Left cardiac atrium (tissue), 4 donors: ENCODE measurements at regions not wholly inside any gene's neighbourhood (a gene's known extent, or its start where the extent isn't known, plus 50 kb on each side); places are given as distances from the start of the nearest gene placed in this dataset.
A peak's percentile ranks its signal among the peaks of the same experiment; 100 is the strongest.
"Not testable (repeated sequence)": the region's sequence is repeated elsewhere in the genome, so short reads cannot be mapped to it uniquely, and the experiment has no call there.

Experiments used
- ATAC-seq, 2 donors: fragments of 200-7000 bp; cut with Tn5 transposase; one replicate each; pipeline ENCODE4 v1.9.1; 2020; ENCODE audit warnings: mild to moderate bottlenecking in 2 of 2, moderate library complexity in 2 of 2
- DNase-seq: peaks from one replicate; pipeline ENCODE4 v3.0.0-alpha.2; 2020
- intact Hi-C, 2 donors: fragments of 100-400 bp; cut with DNase I; formaldehyde crosslinking; loops; one replicate each; pipeline versions ENCODE4 v1.14.1 to v1.15.1; 2022 to 2023
- donor health status: DM: no; HTN: yes; CAD: no.
- donor health status: DM: no; HTN: yes; CAD: no; lungs with severe emphysema.
- donor health status: DM: yes; HTN: yes; CAD: no.
- donor health status: Dilated cardiomyopathy.

DNA sequence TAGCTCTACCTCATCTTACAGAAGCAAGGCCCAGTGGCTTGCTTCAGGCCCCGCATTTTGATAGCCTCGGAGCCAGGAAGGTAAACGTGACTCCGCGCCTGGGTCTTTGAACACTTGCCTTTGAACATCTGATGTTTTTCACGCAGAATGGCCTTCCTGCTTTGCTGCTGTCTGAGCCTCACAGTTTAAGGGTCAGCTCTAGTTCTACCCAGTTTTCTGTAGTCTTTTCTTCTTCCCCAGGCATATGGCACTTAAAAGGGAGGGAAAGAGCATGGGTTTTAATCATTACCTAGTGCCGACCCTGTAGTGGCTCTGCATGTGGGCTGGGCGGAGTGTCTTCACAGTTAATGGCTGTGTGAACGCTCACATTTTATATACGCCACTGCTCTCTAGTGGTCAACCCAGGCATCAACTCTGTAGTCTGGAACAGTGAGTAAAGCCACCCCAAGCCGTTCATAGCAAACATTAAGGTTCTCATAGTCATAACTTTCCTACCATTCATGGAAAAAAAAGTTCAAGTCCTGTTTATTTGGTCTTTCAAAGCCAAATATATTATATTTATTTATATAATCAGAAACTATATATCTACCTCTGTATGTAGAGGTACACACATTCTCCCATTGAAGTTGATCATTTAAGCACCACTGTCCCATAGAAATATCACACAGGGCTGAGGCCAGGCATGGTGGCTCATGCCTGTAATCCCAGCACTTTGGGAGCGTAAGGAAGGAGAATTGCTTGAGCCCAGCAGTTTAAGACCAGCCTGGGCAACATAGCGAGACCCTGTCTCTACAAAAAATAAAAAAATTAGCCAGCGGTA, 78.1 kb downstream of the IER5 start:
- ATAC-seq: peak; percentile 97
- intact Hi-C loops: loop anchor here (2.0 to 10.0 kb wide), 4 partner anchors 128 to 652 kb away; no protein-coding TSS in a partner anchor
- DNase-seq: peak; percentile 67

DNA sequence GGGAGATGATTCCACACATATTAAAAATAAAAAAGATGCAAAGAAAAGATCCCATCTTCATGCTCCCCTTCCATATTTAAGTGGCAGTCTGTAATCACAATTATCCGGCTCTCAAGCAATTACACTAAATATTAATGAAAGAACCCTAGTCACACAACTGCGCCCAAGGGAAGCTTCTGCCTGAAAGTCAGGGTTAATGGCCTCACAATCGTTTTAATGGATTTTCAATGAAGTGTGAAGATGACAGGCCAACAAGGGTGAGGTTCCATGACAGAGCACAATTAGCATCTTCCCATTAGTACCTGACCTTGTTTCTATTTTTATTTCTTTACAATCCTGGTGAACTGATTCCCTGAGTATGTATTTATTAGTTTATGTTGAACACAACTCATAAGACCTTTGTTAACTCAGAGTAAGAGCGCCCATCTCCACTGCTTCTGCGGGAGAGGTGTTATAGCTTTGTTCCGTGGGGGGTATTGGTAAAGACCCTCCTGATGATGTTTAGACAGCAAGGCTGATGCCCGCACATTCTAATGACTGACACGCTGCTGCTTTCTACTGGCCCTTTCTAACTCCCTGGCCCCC, 80.9 kb downstream of the IER5 start:
- DNase-seq: no peak
- no peak for ATAC-seq
- intact Hi-C loops: loop anchor here (5.0 to 10.0 kb wide), 2 partner anchors 287 to 655 kb away; no protein-coding TSS in a partner anchor

GRCh38 chr1:181170194-181170593, 81.7 kb downstream of the IER5 start:
- DNase-seq: no peak
- intact Hi-C loops: no loop called here
- ATAC-seq: no peak

- DNase-seq: no peak
- no peak for ATAC-seq
- intact Hi-C loops: no loop called here
Observed at GRCh38 chr1:181172082-181172481, 83.6 kb downstream of the IER5 start.

DNA sequence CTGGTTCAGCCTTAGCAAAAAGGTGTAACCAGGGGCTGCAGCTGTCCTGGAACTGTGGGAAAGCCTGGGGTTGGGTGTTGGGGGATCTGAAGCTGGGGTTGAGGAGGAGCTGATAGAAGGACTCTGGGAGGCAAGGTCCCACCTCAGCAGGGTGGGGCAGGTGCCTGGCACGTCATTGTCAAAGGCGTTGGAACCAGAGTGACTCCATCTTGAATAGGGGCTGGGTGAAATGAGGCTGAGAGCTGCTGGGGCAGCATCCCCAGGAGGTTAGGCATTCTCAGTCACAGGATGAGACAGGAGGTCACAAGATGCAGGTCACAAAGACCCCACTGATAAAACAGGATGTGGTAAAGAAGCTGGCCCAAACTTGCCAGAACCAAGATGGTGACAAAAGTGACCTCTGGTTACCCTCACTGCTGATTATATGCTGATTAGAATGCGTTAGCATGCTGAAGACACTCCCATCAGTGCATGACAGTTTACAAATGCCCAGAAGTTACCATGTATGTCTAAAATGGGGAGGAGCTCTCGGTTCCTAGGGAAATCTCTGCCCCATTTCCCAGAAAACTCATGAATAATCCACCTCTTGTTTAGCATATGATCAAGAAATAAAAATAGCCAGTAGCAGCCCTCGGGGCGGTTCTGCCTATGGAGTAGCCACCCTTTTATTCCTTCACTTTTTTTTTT, 85.4 kb downstream of the IER5 start:
- intact Hi-C loops: no loop called here
- ATAC-seq (no peak), DNase-seq (no peak)

- intact Hi-C loops: no loop called here
- DNase-seq (no peak), ATAC-seq (no peak)
Observed at GRCh38 chr1:181174861-181175260, 86.4 kb downstream of the IER5 start.

DNA sequence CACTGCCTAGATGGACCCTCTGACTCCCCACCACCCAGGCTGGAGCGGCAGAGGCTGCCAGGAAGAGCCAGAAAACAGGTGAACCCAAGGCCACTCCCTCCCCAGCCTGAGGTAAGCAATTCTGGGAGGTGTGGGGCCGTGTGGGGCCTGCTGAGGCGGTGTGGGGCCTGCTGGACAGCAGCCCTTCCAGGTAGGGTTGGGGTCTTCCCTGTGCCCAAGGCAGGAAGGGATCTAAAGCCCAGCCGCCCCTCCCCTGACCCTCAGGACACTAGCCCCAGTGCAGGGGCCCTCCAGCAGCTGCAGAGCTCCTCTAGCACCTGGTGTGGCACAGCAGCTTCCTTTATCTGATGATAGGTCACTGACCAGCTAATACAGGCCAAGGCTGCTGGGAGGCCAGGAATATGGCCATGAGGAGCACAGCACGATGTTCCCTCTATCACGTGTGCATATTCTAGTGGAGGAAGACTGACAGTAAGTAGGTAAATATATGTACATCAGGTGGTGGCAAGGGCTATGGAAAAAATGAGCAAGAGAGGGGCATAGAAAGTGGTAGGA, 86.9 kb downstream of the IER5 start:
- ATAC-seq (no peak), DNase-seq (no peak)
- intact Hi-C loops: no loop called here

DNA sequence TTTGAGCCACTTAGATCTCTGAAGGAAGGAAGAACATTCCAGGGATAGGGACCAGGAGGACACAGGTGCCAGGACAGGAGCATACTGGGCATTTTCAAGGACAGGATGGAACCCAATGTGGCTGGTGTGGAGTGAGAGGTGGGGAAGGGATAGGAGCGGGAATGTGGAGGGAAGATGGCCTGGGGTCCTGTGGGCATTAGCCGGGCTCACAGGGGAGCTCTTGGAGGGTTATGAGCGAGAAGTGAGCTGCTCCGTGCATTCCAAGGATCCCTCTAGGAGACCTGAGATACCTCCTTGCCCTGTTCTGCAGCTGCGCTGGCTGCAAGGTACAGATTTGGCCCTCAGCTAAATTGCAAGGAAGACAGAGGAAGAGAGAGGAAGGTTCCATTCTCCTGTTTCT, 87.5 kb downstream of the IER5 start:
- ATAC-seq (no peak), DNase-seq (no peak)
- intact Hi-C loops: no loop called here

DNA sequence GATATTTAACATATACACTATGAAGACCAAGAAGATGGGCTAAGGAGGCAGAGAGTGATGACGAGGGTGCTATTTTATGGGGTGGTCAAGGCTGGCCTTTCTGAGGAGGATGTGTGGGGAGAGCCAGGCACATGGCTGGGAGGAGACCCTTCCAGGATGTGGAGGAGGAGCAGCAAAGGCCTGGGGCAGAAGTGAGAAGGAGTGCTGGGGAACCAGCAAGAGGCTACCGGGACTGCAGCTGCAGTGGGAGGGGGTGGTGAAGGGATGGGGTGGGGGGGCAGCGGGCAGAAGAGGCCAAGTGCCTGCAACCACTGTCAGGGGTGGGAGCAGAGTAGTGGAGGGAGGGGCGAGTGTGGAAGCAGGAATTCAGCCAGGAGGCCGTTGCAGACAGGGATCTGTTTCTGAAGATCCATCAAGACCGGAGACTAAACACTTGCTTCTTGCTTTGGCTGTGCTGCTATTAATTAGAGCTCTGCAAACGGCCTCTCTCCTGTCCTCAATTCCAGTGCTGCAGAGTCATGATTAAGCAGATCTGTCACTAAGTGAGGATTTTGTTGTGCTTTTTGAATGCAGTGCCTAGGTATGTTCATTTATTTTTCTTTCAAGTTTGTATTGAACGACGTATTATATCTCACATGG, 89.9 kb downstream of the IER5 start:
- no peak for DNase-seq
- intact Hi-C loops: no loop called here
- ATAC-seq: no peak

- intact Hi-C loops: no loop called here
- no peak for ATAC-seq
- no peak for DNase-seq
Observed at GRCh38 chr1:181179279-181179986, 90.9 kb downstream of the IER5 start.

- DNase-seq: peak; percentile 58
- intact Hi-C loops: no loop called here
- peak; percentile 81 to 92 for ATAC-seq
Observed at GRCh38 chr1:181179987-181180365, 91.5 kb downstream of the IER5 start.

DNA sequence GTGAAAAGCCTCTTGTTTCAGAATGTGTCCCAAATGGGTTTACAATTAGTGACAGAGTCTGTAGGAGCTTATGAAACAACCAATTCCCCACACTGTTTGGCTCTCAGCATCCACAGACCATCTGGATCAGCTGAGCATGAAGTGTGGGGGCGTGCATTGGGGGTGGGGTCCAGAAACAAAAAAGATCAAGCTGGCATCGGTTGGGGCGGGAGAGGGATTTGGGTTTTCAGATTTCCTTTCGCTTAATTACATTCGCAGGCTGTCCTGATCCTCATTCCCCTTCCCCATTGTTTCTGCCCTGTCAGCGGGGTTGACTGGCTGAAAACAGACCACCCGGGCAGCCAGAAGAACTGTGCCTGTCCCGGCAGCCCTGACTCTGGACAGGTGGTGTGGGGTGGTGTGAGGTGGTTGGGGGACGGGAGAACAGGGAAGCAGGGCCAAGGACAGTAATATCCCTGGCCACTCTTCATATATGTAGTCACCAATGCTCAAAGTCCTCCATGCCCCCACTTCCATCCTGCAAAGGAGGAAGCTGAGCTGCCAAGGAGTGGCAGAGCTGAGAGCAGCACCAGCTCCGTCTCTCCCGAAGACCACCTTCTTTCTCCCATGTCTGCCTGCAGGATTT, 92.0 kb downstream of the IER5 start:
- ATAC-seq: peak in 1 of 2 donors; percentile 3

DNA sequence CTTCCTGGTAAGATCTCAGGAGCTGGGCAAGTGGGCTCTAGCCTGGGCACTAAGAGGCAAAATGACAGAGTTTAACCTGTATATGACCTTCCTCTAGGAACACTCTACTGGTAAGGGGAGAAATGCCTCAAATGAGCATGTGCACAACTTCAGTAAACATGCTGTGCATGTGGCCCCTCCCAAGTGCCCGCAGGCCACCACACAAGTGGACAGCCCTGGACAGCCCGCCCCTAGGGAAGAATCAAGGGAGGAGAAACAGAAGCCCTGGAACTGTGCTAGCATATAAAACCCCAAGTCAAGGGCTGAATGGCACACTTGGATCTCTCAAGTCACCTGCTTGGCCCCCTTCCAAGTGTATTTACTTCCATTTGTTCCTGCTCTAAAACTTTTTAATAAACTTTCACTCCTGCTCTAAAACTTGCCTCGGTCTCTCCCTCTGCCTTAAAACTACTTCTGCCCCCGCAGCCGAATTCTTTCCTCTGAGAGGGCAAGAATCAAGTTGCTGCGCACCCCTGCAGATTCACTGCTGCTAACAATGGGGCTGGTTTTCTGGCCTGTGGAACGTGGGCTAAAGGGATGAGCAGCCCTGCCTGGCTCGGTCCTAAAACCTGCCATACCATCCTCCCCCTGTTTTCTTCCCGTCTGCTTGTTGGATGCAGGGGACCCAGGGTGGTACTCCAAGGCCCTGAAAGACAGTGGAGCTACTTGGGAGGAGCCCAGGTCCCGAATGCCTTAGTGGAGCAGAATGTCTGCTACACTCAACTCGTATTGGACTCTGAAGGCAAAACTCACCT, 93.5 kb downstream of the IER5 start:
- ATAC-seq (no peak), DNase-seq (no peak)
- intact Hi-C loops: no loop called here

More for the DNA sequence above, 92.0 kb downstream of the IER5 start:
- DNase-seq: no peak
- intact Hi-C loops: no loop called here

DNA sequence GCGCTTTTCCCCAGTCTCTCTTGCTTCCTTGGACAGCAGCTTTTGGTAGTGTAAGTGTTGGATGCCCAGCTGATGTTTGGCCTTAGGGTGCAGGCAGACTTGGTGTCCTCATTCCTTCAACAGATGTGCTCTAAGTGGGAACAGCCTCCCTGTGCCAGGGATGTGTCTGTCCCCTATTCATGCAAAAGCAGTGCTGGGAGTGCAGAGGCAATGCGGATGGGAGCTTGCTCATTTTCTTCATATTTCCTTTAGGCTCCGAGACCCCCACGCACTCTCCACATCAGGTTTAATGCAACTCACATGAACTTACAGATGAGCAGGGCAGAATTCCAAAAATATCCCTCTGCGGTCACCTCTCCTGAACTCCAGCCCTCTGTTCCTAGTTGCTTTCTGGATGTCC, 96.1 kb downstream of the IER5 start:
- no peak for DNase-seq
- no peak for ATAC-seq
- intact Hi-C loops: no loop called here

DNA sequence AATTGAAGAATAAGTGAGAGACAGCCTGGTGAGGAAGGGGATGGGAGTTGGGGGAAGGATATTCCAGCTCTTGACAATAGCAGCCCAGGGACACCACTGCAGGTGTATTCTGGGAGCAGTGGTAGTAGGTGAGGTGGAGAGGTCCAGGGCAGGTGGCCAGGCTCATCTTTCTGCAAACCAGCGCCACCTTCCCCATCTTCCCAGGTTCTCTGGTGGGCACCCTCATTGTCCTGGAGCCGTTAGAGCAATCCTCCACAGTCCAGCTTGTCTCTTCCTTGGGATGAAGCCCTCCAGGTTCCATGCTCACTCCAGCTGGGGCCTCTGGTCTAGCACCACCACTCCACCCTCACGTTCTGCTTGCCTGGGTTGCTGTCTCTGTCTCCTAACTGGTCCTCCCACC, 97.0 kb downstream of the IER5 start:
- intact Hi-C loops: no loop called here
- DNase-seq (no peak), ATAC-seq (no peak)

DNA sequence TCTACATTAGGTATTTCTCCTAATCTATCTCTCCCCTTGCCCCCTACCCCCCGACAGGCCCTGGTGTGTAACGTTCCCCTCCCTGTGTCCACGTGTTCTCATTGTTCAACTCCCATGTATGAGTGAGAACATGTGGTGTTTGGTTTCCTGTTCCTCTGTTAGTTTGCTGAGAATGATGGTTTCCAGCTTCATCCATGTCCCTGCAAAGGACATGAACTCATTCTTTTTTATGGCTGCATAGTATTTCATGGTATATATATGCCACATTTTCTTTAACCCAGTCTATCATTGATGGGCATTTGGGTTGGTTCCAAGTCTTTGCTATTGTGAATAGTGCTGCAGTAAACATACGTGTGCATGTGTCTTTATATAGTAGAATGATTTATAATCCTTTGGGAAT, 97.6 kb downstream of the IER5 start:
- DNase-seq, ATAC-seq, intact Hi-C loops: not testable (repeated sequence)

GRCh38 chr1:181187337-181188126, 99.0 kb downstream of the IER5 start:
- intact Hi-C loops: no loop called here
- DNase-seq: no peak
- ATAC-seq: no peak
